Stomach (tissue), 4 donors: ENCODE measurements at regions not wholly inside any gene's neighbourhood (a gene's known extent, or its start where the extent isn't known, plus 50 kb on each side); places are given as distances from the start of the nearest gene placed in this dataset.

ENCODE experiments used
- CTCF ChIP-seq, 7 experiments: fragments of 450-650 bp in 4 of 7; fragments of 200-600 bp in 3 of 7; sonication (generic) in 3 of 7; IDR thresholded peaks; one replicate each; pipeline ENCODE4 v1.5.1; 2016 to 2019; ENCODE audit warnings: antibody characterized with exemption in 7 of 7, control low read depth in 2 of 7, mild to moderate bottlenecking in 1 of 7
- EP300 ChIP-seq: sonication (generic); formaldehyde crosslinking; IDR thresholded peaks from one replicate; pipeline ENCODE4 v1.6.1; 2017; ENCODE audit warnings: antibody characterized with exemption
- POLR2A ChIP-seq, 4 donors: fragments of 450-650 bp; IDR thresholded peaks; one replicate each; pipeline ENCODE4 v1.6.1; 2016; ENCODE audit warnings: antibody characterized with exemption in 4 of 4, control low read depth in 2 of 4, mild to moderate bottlenecking in 1 of 4, moderate library complexity in 1 of 4
- POLR2AphosphoS5 ChIP-seq, 3 donors: sonication (generic); formaldehyde crosslinking; IDR thresholded peaks; one replicate each; pipeline ENCODE4 v1.6.1; 2016; ENCODE audit warnings: antibody characterized with exemption in 3 of 3

GRCh38 chr10:2334575-2334974, 597.2 kb upstream of the ADARB2 start:
- TF ChIP-seq CTCF (IDR thresholded peaks at IDR 0.05) (no peak), POLR2AphosphoS5 (IDR thresholded peaks at IDR 0.05) (no peak), POLR2A (IDR thresholded peaks at IDR 0.05) (no peak), EP300 (no peak)
